ENCODE measurements at regions not wholly inside any gene's neighbourhood (a gene's known extent, or its start where the extent isn't known, plus 50 kb on each side); places are given as distances from the start of the nearest gene placed in this dataset.
"Not testable (repeated sequence)": the region's sequence is repeated elsewhere in the genome, so short reads cannot be mapped to it uniquely, and the experiment has no call there.

GRCh38 chr11:100451801-100452460, 235.2 kb upstream of the ARHGAP42 start:
- H3K4me3 Mint-ChIP-seq; H3K4me1 ChIP-seq (ENCODE audit: insufficient read depth, low read length); H3K27ac ChIP-seq (ENCODE audit: low read depth, low read length); H3K36me3 ChIP-seq (ENCODE audit: insufficient read depth, low read length); H3K4me3 ChIP-seq (ENCODE audit: low read length in 2 of 2); H3K9me3 ChIP-seq (ENCODE audit: control insufficient read depth in 1 of 2, low read length in 2 of 2); DNase-seq; H3K27ac Mint-ChIP-seq; H3K4me1 Mint-ChIP-seq; H3K36me3 Mint-ChIP-seq; POLR2A ChIA-PET (ENCODE audit: partially characterized antibody); H3K27me3 ChIP-seq (ENCODE audit: insufficient read depth, low read length); CTCF ChIA-PET (ENCODE audit: partially characterized antibody); H3K27me3 Mint-ChIP-seq; intact Hi-C loops (cut with micrococcal nuclease): not testable (repeated sequence)
- peaks cover 0 to 14% (median 9%) of the 10 kb centered on the region in 8 donors for H3K9me3 Mint-ChIP-seq

GRCh38 chr11:100459811-100460210, 227.3 kb upstream of the ARHGAP42 start:
- H3K27ac Mint-ChIP-seq: no peak overlapping the region
- intact Hi-C loops (cut with micrococcal nuclease): no loop called here
- no peak for DNase-seq
- no peak overlapping the region for H3K4me3 Mint-ChIP-seq
- CTCF ChIA-PET (ENCODE audit: partially characterized antibody): no interaction called here
- H3K4me3 ChIP-seq (ENCODE audit: low read length in 2 of 2): no peak overlapping the region
- peaks cover 0 to 16% (median 10%) of the 10 kb centered on the region in 8 donors for H3K9me3 Mint-ChIP-seq
- POLR2A ChIA-PET (ENCODE audit: partially characterized antibody): no interaction called here
- H3K4me1 Mint-ChIP-seq: no peaks in the 10 kb centered on the region
- H3K27ac ChIP-seq (ENCODE audit: low read depth, low read length): no peak overlapping the region
- no peaks in the 10 kb centered on the region for H3K9me3 ChIP-seq (ENCODE audit: control insufficient read depth in 1 of 2, low read length in 2 of 2)
- no peaks in the 10 kb centered on the region for H3K4me1 ChIP-seq (ENCODE audit: insufficient read depth, low read length)
- no peaks in the 10 kb centered on the region for H3K27me3 ChIP-seq (ENCODE audit: insufficient read depth, low read length)
- no peaks in the 10 kb centered on the region for H3K36me3 ChIP-seq (ENCODE audit: insufficient read depth, low read length)
- no peaks in the 10 kb centered on the region for H3K27me3 Mint-ChIP-seq
- no peaks in the 10 kb centered on the region for H3K36me3 Mint-ChIP-seq

GRCh38 chr11:100460426-100460825, 226.7 kb upstream of the ARHGAP42 start:
- Mint-ChIP-seq H3K27me3 (no peaks in the 10 kb centered on the region), H3K4me3 (no peak overlapping the region), H3K36me3 (no peaks in the 10 kb centered on the region), H3K4me1 (no peaks in the 10 kb centered on the region), H3K9me3 (peaks cover 0 to 16% (median 10%) of the 10 kb centered on the region in 8 donors), H3K27ac (no peak overlapping the region)
- Histone ChIP-seq H3K36me3 (ENCODE audit: insufficient read depth, low read length) (no peaks in the 10 kb centered on the region), H3K27me3 (ENCODE audit: insufficient read depth, low read length) (no peaks in the 10 kb centered on the region), H3K4me3 (ENCODE audit: low read length in 2 of 2) (no peak overlapping the region), H3K9me3 (ENCODE audit: control insufficient read depth in 1 of 2, low read length in 2 of 2) (no peaks in the 10 kb centered on the region), H3K4me1 (ENCODE audit: insufficient read depth, low read length) (no peaks in the 10 kb centered on the region), H3K27ac (ENCODE audit: low read depth, low read length) (no peak overlapping the region)
- DNase-seq: no peak
- POLR2A ChIA-PET (ENCODE audit: partially characterized antibody): no interaction called here
- intact Hi-C loops (cut with micrococcal nuclease): no loop called here
- CTCF ChIA-PET (ENCODE audit: partially characterized antibody): no interaction called here

GRCh38 chr11:100467821-100468508, 219.1 kb upstream of the ARHGAP42 start:
- Mint-ChIP-seq H3K36me3 (no peaks in the 10 kb centered on the region), H3K4me3 (peak overlapping the region in 1 of 8 donors; percentile 28), H3K27me3 (no peaks in the 10 kb centered on the region), H3K27ac (no peak overlapping the region), H3K4me1 (no peaks in the 10 kb centered on the region), H3K9me3 (peaks cover 5 to 17% (median 11%) of the 10 kb centered on the region in 8 donors)
- DNase-seq: no peak
- H3K27me3 ChIP-seq (ENCODE audit: insufficient read depth, low read length): no peaks in the 10 kb centered on the region
- no peaks in the 10 kb centered on the region for H3K9me3 ChIP-seq (ENCODE audit: control insufficient read depth in 1 of 2, low read length in 2 of 2)
- H3K27ac ChIP-seq (ENCODE audit: low read depth, low read length): no peak overlapping the region
- no peaks in the 10 kb centered on the region for H3K4me1 ChIP-seq (ENCODE audit: insufficient read depth, low read length)
- intact Hi-C loops (cut with micrococcal nuclease): no loop called here
- H3K4me3 ChIP-seq (ENCODE audit: low read length in 2 of 2): no peak overlapping the region
- POLR2A ChIA-PET (ENCODE audit: partially characterized antibody): no interaction called here
- no peaks in the 10 kb centered on the region for H3K36me3 ChIP-seq (ENCODE audit: insufficient read depth, low read length)
- CTCF ChIA-PET (ENCODE audit: partially characterized antibody): no interaction called here

GRCh38 chr11:100469835-100470234, 217.3 kb upstream of the ARHGAP42 start:
- H3K4me3 ChIP-seq (ENCODE audit: low read length in 2 of 2): no peak overlapping the region
- no peaks in the 10 kb centered on the region for H3K27me3 ChIP-seq (ENCODE audit: insufficient read depth, low read length)
- intact Hi-C loops (cut with micrococcal nuclease): no loop called here
- ChIA-PET CTCF (ENCODE audit: partially characterized antibody) (no interaction called here), POLR2A (ENCODE audit: partially characterized antibody) (no interaction called here)
- Mint-ChIP-seq H3K4me1 (no peaks in the 10 kb centered on the region), H3K27me3 (no peaks in the 10 kb centered on the region), H3K4me3 (no peak overlapping the region), H3K36me3 (no peaks in the 10 kb centered on the region), H3K9me3 (peaks cover 0 to 17% (median 7%) of the 10 kb centered on the region in 8 donors), H3K27ac (peak overlapping the region in 1 of 7 donors; percentile 54)
- H3K27ac ChIP-seq (ENCODE audit: low read depth, low read length): no peak overlapping the region
- H3K9me3 ChIP-seq (ENCODE audit: control insufficient read depth in 1 of 2, low read length in 2 of 2): no peaks in the 10 kb centered on the region
- H3K36me3 ChIP-seq (ENCODE audit: insufficient read depth, low read length): no peaks in the 10 kb centered on the region
- no peaks in the 10 kb centered on the region for H3K4me1 ChIP-seq (ENCODE audit: insufficient read depth, low read length)
- no peak for DNase-seq

- no peaks in the 10 kb centered on the region for H3K36me3 Mint-ChIP-seq
- peaks cover 0 to 17% (median 3%) of the 10 kb centered on the region in 8 donors for H3K9me3 Mint-ChIP-seq
- H3K4me1 Mint-ChIP-seq: no peaks in the 10 kb centered on the region
- Histone ChIP-seq H3K27ac (ENCODE audit: low read depth, low read length) (no peak overlapping the region), H3K27me3 (ENCODE audit: insufficient read depth, low read length) (no peaks in the 10 kb centered on the region), H3K9me3 (ENCODE audit: control insufficient read depth in 1 of 2, low read length in 2 of 2) (no peaks in the 10 kb centered on the region), H3K4me1 (ENCODE audit: insufficient read depth, low read length) (no peaks in the 10 kb centered on the region), H3K4me3 (ENCODE audit: low read length in 2 of 2) (no peak overlapping the region), H3K36me3 (ENCODE audit: insufficient read depth, low read length) (no peaks in the 10 kb centered on the region)
- H3K4me3 Mint-ChIP-seq: no peak overlapping the region
- no peaks in the 10 kb centered on the region for H3K27me3 Mint-ChIP-seq
- CTCF ChIA-PET (ENCODE audit: partially characterized antibody): no interaction called here
- POLR2A ChIA-PET (ENCODE audit: partially characterized antibody): no interaction called here
- intact Hi-C loops (cut with micrococcal nuclease): no loop called here
- H3K27ac Mint-ChIP-seq: no peak overlapping the region
- DNase-seq: no peak
Observed at GRCh38 chr11:100472727-100473389, 214.2 kb upstream of the ARHGAP42 start.

- ChIA-PET POLR2A (ENCODE audit: partially characterized antibody) (no interaction called here), CTCF (ENCODE audit: partially characterized antibody) (no interaction called here)
- Mint-ChIP-seq H3K36me3 (no peaks in the 10 kb centered on the region), H3K27ac (no peak overlapping the region), H3K9me3 (peaks cover 0 to 13% (median 3%) of the 10 kb centered on the region in 8 donors), H3K4me3 (no peak overlapping the region), H3K4me1 (no peaks in the 10 kb centered on the region), H3K27me3 (no peaks in the 10 kb centered on the region)
- Histone ChIP-seq H3K4me3 (ENCODE audit: low read length in 2 of 2) (no peak overlapping the region), H3K27ac (ENCODE audit: low read depth, low read length) (no peak overlapping the region), H3K9me3 (ENCODE audit: control insufficient read depth in 1 of 2, low read length in 2 of 2) (no peaks in the 10 kb centered on the region), H3K27me3 (ENCODE audit: insufficient read depth, low read length) (no peaks in the 10 kb centered on the region), H3K4me1 (ENCODE audit: insufficient read depth, low read length) (no peaks in the 10 kb centered on the region), H3K36me3 (ENCODE audit: insufficient read depth, low read length) (no peaks in the 10 kb centered on the region)
- intact Hi-C loops (cut with micrococcal nuclease): no loop called here
- DNase-seq: no peak
Observed at GRCh38 chr11:100473390-100473740, 213.7 kb upstream of the ARHGAP42 start.
